ENCODE measurements at regions not wholly inside any gene's neighbourhood (a gene's known extent, or its start where the extent isn't known, plus 50 kb on each side); places are given as distances from the start of the nearest gene placed in this dataset.

- no peak for TF ChIP-seq CTCF (IDR thresholded peaks at IDR 0.05; ENCODE audit: low read length)
- no peak for TF ChIP-seq EZH2 (IDR thresholded peaks at IDR 0.05; ENCODE audit: borderline replicate concordance, low read length)
Observed at GRCh38 chr16:26295625-26296304, 604.0 kb downstream of the HS3ST4 start.
